Stimulated activated CD4-positive, alpha-beta T cell treated with anti-CD3 and anti-CD28 coated beads, Interleukin-4, amount 100 ng/mL, for 48 hours (primary cell): ENCODE measurements at regions not wholly inside any gene's neighbourhood (a gene's known extent, or its start where the extent isn't known, plus 50 kb on each side); places are given as distances from the start of the nearest gene placed in this dataset.

Experiments used
- DNase-seq, 2 donors: peaks; one replicate each; pipeline ENCODE4 v3.0.0-alpha.2; 2020; ENCODE audit warnings: low read depth in 2 of 2

DNA sequence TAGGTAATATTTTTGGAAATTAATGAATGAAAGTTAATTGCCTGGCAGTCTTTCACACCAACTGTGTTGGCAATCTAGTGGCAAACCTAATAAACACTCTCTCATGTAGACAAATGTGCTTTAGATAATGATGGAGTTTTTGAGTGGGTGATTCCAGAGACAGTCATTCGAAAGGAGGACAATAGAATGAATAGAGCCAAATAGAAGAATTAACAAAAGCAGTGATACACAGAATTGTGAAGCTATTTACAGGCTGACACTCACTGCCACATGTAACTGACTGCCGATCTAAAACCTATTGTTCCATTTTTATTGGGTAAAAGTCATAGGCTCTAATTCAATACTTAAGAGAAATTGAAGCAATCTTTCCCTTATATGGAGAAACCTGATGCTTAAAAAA is 338.5 kb downstream of the PCDH7 start:
- no peak for DNase-seq

DNA sequence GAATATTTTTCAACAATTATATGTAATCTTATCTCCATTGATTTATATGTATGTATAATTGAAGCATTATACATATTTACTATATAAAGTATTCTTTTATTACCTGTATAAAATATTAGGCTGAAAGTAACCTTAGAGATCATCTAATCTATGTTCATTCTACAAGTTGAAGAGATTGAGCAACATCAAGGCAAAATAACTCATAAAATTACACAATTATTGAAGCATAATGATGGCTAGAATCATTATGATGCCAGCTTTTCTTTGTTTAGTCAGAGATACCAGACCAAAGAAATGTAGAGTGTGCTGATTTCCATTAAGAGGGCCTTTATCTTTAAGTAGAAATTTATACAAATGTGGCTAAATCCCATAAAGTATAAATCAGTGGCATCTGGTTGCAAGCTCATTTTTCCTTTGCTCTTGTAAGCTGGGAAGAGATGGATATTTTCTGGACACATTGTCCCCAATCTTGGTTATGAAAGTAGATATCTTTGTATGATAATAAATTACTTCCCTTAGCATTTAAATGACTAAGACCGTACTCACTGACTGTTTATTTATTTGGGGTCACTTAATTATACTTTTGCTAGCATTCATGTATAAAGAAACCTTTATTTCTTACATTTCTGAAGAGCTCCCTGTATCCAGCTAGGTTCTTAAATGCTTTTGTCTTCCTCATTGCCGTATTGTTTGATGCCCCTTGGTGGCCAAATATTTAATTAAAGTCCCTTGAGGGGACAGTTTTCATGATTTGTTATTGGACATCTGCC is 339.8 kb downstream of the PCDH7 start:
- no peak for DNase-seq

DNA sequence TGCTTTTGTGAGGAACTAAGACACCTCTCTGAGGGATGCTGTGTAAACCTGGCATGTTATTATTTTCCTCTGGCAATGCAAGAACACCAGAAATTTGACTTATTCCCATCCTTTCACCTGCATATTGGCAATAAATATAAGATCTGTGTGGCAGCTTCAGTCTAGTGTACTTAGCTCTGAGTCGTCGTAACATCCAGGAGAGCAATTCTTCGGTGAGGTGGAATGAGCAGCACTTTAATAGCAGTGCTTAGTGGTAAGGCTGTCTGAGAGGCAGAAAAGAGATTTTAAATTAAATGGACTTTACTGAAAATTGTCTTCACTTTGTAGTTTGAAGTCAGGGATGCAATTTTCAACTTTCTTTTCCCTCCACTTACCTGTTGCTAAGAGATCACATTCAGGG is 344.9 kb downstream of the PCDH7 start:
- no peak for DNase-seq

DNA sequence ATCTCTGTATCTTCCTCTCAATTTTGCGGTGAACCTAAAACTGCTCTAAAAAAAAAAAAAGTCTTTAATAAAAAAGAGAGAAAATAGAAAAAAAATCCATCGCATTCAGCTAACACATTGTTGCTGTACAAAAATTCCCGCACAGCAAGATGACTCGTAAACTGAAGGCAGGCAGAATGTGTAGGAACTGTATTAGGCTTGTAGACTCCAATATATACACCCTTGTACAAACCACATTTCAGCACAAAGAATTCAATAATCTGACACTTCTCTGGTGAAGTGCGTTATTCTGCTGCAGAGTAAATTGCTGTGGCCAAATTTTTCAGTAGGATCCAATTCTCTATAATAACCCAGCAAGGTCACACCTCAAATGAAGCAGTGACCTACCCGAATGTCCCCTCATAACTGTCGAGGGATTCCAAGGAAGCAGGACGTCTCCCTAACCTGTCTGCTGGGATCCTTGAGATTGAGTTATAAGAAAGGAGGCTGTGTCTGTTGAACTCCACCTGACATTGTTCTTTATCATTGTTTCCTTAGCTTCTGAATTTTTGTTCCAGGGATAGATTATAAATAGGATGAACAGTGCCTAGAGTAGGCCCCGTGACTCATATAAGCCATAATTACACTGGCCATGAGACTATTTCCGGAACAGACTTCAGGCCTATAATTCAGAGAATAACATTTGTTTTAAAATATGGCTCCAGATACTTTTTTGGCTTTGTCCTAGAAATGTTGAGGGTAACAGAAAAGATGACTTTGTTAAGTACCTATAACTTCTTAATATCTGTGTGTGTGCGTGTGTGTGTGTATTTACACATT is 348.3 kb downstream of the PCDH7 start:
- DNase-seq, result no peak

DNA sequence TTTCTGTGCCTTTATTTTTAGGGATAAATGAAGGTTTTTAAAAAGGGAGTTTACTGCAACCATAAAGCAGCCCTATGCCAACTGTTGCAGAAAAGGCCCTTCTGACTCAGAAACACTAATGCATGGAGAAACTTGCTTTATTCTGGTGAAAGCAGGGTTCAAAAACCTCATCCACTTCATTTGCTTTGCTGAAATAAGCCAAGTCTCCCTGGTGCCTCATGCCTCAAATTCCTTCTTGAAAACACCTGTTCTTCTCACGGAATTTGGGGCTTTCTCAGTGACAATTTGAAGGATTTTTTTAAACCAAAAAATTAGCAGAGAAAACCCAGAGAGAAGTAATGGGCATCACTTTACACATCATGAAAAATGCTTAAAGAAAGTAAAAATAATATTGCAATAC is 349.0 kb downstream of the PCDH7 start:
- DNase-seq, result no peak

DNA sequence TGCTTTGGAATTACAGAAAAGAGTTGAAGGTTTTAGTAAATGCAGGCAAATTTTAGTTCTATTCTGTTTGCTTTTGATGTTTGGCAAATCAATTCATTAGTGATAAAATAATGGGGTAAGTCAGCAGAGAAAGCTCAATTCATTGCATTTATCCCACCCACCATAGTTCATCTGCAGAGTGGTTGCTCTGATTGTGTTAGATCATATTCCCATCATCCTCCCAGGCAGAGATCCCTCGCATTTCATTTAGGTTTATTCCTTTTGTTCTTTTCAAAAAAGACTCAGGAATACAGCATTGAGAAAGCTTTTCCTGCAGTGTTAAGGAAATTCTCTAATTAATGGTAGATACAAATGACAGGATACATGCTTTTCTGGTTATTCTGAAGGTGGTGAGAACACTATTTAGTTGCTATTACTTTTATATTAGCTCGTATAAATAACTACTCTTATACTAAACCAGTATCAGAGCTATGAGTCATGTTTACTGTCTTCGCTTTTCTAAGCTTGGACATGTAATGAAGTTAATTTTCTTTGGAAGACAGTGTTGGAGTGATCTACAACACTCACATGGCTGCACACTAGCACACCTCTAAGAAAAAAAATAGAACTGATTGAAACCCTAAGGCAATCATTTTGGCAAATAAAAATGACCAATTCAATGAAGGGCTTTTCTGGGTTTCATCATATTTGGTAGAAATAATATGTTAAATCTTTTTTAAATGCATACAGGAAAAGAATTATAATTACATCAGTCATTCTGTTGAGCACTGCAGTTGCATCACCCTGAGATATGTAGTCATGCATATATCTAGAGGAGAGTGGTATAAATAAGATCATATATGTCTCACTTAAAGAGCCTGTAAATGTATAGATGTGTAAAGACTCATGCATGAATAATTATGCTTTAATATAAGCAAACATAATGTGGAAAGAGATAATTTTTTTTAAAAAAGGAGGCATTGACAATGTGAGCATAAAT is 351.6 kb downstream of the PCDH7 start:
- no peak for DNase-seq

DNA sequence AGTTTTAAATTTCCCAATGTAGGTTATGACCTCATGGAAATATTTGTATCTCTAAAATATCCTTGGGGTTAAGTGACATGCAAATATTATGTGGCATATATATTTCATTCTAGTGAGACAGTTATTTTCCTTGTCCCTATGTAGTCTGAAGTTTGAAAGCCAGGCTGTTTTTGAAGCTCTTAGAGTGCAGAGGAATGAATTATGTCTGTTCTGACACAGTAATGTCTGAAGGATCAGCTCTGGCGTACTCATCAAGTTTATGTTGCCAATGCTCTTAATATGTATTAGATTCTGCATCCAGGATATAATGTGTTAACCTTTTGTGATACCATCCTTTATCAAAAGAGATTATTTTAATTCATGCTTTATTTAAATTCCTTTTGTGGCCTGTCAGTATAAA is 355.8 kb downstream of the PCDH7 start:
- DNase-seq, result no peak

DNA sequence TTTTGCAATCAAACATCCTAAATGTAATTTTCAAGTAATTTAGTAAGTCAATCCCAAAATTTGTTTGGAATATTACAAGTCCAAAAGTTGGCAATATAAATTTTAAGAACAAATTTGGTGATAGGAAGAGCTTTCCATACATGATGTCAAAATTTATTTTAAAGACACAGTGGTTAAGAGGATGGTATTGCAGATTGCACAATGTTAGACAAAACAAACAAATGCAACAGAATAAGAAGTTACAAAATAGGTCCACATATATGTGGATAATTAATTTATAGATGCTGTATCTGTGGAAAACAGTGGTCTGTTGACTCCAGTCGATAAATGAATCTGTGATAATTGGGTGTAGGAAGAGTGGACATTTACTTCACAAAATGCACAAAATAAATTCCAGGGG is 358.5 kb downstream of the PCDH7 start:
- no peak for DNase-seq

DNA sequence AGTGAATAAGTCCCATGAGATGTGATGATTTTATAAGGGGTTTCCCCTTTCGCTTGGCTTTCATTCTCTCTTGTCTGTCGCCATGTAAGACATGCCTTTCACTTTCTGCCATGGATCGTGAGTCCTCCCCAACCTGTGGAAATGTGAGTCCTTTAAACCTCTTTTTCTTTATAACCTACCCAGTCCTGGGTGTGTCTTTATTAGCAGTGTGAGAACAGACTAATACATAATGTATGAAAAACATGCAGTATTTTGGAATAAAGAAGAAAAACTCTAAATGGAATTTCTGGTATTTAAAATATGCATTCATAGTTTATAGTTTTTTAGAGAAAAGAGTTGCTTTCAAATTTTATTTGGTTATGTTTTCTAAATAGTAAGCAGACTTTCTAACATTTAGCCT is 360.7 kb downstream of the PCDH7 start:
- no peak for DNase-seq

DNA sequence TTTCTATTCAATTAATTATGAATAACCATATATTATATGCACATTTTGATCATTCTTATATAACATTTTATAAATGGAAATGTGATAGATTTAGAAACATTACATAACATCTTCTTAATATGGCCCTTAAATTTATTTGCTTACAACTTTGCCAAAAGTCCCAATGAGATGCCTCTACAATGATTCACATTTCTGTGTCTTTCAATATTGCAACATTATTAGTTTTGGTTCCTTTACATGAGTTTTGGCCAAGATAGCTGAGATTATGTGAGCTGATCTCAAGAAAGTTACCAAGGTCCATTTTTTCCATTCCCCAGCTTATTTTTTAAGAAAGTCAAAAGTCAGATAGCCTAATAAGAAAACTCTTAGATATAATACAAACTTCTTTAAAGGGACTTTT is 361.2 kb downstream of the PCDH7 start:
- no peak for DNase-seq

DNA sequence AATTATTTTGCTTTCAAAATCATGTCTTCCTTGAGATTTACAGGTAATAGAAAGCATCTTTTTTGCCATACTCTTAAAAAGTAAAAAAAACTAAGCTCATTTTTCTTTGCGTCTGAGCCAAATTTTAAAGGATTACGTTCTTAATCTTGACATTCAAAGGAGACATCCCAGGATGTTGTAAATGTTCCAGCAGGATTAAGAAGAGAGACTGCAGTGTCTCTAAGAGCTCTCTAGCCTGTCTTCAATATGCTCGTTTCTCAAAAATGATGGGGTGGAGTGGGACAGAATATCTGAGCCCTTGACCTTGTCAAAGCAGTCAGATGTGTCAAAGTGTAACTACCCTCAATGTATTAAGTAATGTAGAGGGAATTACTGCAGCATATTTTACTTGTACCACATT is 363.3 kb downstream of the PCDH7 start:
- no peak for DNase-seq

DNA sequence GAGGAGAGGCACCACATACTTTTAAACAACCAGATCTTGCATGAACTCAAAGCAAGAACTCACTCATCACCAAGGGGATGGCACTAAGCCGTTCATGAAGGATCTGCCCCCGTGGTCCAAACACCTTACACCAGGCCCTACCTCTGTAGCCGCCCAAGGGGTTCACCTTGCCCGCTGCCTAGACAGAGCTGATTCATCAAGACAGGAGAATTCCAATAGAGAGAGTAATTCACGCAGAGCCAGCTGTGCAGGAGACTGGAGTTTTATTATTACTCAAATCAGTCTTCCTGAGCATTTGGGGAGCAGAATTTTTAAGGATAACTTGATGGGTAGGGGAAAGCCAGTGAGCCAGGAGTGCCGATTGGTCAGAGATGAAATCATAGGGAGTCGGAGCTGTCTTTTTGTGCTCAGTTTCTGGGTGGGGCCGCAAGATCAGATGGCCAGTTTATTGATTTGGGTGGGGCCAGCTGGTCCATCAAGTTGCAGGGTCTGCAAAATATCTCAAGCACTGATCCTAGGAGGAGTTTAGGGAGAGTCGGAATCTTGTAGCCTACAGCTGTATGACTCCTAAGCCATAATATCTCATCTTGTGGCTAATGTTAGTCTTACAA is 364.7 kb downstream of the PCDH7 start:
- no peak for DNase-seq

DNA sequence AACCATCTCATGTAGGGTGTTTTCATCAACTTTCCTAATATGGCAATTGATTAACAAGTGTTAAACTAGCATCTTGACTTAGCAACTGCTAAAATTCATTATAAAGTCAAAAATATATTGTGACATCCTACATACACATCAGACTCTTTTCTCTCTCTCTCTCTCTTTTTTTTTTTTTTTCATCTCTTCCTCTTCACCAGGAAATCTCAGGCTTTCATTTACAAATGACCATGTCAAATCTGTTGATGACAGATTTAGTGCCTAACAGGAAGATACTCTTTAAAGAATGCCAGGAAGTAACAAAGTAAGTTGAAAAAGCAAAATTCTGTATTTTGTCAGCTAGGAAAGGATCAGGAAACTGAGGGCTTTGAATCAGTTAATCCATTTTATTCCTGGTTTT is 365.5 kb downstream of the PCDH7 start:
- DNase-seq, result no peak

DNA sequence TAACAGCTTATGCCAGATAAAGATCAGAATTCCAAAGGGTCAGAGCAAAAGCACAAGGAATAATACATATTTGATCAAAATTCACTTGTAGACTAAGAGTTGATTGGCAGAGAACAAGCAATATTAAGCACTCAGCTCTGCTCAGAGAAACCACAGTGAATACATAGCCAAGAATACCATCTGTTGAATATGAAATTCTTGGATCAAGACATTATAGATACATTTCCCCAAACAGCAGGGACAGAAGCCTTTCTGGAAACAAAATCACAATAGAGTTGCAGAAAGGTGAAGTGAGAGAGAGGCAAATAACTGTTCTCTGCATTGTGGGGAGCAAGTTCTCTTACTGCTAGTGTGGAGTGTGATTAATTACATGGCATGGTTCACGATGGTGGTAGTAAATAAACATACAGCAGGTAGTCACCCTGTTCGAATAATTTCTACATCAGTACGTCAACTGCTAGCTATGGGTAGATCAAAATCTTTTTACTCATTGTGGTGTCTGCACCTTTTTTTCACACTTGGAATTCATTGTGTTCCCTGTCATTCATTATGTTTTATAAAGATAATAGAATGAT is 366.7 kb downstream of the PCDH7 start:
- DNase-seq, result no peak

DNA sequence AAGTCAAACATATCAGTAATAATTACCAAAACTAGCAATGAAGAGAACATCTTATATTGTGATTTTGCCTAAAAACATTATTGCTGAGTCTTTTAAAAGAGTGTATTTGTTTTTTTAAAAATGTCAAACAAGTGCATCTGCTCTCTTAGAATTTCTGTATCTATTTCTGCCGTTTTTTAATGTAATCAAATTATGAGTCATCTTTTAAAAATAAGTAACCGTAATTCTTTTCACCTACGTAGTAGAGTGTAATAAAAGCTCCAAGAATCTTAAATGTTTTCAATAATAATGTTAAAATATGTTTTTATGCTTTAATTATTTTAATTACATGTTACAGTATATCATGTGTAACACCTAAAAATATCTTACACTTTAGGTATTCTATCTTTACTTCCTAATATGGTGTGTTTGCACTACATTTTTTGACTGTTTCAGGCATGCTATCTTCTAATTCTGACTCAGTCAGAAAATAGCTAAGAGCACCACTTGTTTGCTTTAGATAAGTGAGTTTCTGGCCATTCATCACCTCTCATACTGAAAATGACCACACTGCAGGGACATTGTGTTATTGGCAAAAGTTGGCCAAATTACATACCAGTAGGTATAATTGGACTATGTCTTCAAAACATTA is 368.5 kb downstream of the PCDH7 start:
- DNase-seq, result no peak

DNA sequence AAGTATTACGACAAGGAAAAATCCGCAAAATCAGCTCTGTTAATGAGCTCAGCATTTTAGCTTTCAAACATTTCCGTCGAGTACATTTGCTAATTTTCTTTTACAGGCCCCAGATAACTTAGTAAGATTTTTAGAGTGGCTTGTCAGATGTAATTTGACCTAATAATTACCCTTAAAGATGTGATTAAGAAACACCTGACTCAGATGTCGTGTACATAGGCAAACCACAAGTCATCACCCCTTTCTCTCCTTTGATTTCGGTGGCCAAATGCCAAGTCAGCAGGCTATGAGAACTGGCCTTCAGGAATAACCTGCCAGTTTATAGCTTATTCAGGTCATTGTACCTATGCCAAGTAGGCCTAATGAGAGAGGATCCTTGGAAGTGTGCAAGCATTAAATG is 369.6 kb downstream of the PCDH7 start:
- no peak for DNase-seq

DNA sequence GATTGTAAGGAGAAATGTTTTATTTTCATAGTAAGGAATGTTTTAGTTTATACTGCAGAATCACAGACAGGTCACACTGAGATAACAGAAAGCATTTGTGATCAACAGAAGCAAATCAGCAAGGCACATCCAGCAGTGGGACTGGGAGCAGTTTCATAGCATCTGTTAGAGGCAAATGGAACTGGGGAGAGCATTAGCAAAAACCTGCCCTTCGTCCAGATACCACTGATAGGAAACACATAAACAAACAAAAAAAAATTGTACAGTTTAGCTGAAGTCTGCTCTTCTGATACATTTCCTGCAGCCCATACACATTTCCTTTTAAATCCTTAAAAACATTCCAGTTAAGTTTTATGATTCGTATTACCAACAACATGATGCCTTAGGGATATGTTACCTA is 374.3 kb downstream of the PCDH7 start:
- no peak for DNase-seq

DNA sequence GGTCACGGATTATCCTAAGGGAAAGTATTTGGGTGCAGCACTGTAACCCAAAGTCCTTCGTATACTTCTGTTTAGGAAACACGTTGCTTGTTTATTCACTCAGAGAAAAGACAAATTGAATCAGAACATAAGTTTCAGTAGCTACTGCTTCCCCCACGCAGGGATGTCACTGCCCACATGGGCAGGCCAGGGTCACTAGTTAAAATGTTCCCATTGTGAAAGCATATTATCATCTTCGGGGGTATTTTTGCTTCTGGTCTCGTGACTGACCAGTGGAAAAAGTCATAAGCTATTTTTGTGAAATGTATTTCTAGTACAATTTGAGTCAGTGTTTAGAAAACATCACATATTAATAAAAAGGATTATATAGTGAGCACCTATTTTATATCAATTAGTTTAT is 377.8 kb downstream of the PCDH7 start:
- DNase-seq, result no peak

DNA sequence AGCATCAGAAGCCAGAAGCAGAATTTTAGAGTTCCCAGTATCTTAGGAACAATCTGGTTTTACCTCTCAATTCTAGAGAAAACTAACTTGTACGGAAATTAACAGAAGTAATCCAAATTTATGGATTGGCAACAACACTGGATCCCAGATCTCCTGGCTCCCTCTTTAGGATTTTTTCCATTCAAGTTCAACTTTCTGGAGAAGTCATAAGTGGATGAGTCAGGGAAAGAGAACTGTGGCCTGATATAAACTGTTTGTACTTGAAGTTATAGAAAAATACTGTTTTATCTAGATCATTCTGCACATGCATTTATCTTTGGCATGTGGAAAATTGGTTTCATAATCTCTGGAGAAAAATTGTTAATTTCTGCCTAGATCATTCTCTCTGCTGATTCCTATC is 380.4 kb downstream of the PCDH7 start:
- no peak for DNase-seq

DNA sequence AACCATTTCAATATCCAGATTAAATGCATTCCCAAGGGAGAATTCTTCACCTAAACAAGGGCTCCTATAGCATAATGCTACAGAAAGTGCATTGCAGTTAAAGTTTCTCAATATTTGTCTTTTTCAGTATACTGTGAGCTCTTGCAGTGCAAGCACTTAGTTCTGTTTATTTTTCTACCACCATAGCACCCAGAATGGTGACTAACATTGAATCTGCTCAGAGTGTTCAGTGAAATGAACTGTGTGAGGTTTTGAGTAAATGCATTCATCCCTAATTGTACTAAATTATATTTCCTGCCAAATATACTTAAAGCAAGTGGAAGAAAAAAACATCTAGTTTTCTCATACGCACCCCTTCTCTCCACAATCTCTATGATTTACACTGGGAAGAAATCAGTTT is 383.9 kb downstream of the PCDH7 start:
- no peak for DNase-seq

DNA sequence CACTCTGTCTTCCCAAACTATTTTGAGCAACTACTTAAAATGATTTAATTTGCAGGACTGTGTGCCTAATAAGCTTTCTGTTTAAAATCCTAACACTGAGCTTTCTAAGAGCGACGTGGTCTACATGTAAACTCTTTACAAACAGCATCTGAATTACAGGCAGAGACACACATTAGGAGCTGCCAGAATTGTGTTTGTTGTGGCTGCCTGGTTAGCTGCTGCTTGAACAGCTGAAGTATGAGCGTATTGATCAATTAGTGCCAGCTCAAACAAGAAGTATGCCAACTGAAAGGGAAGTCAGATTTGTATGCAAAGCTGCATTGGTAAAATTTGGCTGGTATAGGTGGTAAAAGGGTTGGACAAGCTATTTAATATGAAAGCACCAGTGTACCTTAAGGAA is 384.4 kb downstream of the PCDH7 start:
- DNase-seq, result no peak
